DND-41 (cell line): ENCODE measurements at regions not wholly inside any gene's neighbourhood (a gene's known extent, or its start where the extent isn't known, plus 50 kb on each side); places are given as distances from the start of the nearest gene placed in this dataset.
"Not testable (repeated sequence)": the region's sequence is repeated elsewhere in the genome, so short reads cannot be mapped to it uniquely, and the experiment has no call there.

Experiments
- EZH2 ChIP-seq: IDR thresholded peaks from 3 replicates; pipeline ENCODE4 v1.6.1; 2012; ENCODE audit warnings: borderline replicate concordance, low read depth, mild to moderate bottlenecking, moderate library complexity, low read length, inconsistent platforms; ENCODE audit not compliant: severe bottlenecking
- TF ChIP-seq, protein P1 (sequence below): IDR thresholded peaks from 2 replicates; pipeline ENCODE4 v1.5.1; 2012; ENCODE audit warnings: borderline replicate concordance, low read length, moderate library complexity, mild to moderate bottlenecking; ENCODE audit not compliant: poor library complexity, severe bottlenecking; ENCODE audit errors: extremely low read depth

DNA sequence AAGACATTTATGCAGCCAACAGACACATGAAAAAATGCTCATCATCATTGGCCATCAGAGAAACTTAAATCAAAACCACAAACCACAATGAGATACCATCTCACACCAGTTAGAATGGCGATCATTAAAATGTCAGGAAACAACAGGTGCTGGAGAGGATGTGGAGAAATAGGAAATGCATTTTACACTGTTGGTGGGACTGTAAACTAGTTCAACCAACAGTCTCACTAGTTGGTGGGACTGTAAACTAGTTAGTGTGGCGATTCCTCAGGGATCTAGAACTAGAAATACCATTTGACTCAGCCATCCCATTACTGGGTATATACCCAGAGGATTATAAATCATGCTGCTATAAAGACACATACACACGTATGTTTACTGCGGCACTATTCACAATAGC lies 518.8 kb downstream of the MMUT start:
- TF ChIP-seq, protein P1, sequence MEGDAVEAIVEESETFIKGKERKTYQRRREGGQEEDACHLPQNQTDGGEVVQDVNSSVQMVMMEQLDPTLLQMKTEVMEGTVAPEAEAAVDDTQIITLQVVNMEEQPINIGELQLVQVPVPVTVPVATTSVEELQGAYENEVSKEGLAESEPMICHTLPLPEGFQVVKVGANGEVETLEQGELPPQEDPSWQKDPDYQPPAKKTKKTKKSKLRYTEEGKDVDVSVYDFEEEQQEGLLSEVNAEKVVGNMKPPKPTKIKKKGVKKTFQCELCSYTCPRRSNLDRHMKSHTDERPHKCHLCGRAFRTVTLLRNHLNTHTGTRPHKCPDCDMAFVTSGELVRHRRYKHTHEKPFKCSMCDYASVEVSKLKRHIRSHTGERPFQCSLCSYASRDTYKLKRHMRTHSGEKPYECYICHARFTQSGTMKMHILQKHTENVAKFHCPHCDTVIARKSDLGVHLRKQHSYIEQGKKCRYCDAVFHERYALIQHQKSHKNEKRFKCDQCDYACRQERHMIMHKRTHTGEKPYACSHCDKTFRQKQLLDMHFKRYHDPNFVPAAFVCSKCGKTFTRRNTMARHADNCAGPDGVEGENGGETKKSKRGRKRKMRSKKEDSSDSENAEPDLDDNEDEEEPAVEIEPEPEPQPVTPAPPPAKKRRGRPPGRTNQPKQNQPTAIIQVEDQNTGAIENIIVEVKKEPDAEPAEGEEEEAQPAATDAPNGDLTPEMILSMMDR: not testable (repeated sequence)
- TF ChIP-seq EZH2: not testable (repeated sequence)
